NCI-H2107 (cell line): ENCODE measurements at regions not wholly inside any gene's neighbourhood (a gene's known extent, or its start where the extent isn't known, plus 50 kb on each side); places are given as distances from the start of the nearest gene placed in this dataset.

ENCODE experiments used
- DNase-seq: peaks from one replicate; lab custom pipeline; 2025; lab: John Stamatoyannopoulos, UW

DNA sequence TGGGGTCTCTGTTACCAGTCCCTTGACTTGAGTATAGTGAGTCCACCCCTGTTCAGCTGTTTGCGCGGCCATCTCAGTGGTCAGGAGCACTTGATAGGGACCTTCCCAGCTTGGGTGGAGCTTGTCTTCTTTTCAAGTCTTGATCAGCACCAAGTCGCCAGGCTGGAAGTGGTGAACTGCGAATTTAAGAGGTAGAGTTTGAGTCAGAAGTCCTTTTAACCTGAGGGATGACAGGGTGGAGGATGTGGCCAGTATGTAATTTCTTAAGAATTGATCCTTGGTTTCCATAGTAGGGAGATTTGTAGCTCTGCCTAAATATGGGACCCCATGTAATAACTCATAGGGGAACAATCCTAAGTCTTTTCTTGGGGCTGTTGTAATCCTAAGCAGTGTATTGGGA lies 86.3 kb upstream of the XCR1 start:
- DNase-seq = no peak

DNA sequence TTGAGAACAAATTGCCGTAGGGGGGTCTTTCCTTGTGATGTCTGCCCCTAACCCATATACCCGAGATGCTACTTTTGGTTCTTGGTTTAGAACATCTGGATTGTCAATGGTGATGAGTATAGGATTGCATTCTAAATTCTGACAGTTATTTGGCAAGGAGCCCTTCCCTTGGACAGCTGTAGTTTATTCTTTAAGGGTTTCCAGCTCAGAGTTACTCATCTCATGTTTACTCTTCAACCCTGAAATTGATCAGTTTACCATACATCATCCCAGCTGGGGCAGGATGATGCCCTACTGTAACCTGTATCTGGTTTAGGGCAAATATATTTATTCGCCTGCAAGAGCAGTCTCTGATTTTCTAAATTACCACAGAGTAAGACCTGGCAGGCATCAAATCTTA lies 85.7 kb upstream of the XCR1 start:
- no peak for DNase-seq

DNA sequence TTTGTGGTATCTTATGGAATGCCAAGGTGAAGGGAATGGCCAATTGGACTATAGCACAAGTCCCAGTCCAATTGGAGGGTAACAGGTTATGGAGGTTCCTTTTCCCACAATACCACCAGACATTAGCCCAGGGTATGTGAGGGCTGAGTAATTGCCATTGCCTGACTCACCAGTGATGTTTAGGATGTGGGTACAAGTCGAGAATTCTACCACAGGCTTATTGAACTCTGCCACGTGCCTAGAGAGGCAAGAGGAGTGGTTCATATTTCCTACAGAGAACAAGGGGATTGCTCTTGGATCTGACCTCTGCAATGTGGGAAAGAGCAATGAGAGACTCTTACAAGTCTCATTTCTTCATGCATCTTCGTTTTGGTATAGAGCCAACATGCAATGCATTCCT lies 85.0 kb upstream of the XCR1 start:
- no peak for DNase-seq

DNA sequence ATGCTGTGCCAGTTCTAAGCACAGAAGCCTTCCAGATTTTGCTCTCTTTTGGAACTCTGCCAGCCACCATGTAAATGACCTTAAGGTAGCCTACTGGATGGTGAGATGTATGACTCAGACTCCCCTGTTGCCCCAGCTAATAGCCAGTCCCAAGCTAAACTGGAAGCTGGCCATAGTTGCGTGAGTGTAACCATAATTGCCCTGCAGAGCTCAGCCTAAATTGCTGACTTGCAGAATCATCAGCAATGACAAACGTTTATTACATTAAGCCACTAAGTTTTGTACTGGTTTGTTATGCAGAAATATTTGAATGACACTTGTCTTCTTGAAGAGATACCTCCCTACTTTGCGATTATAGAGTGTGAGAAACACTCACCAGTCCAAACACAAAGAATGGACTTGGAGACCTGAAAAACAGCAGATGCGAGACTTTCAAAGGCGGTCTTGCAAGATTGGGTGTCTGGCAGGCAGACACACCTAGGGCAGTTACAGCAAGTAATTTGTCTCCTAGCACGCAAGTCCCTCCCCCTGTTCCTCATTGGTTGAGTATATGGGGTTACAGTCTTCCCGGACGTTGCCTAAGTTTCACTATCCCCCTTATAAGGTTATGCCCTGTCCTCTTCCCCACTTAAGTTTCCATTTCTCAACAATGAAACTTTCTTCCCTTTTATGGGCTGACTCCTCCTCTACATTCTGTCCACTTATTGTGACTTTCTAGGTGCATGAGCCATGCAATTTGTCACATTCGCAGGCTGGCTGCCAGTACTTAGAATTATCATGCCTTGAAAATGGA lies 83.6 kb upstream of the XCR1 start:
- DNase-seq = no peak

DNA sequence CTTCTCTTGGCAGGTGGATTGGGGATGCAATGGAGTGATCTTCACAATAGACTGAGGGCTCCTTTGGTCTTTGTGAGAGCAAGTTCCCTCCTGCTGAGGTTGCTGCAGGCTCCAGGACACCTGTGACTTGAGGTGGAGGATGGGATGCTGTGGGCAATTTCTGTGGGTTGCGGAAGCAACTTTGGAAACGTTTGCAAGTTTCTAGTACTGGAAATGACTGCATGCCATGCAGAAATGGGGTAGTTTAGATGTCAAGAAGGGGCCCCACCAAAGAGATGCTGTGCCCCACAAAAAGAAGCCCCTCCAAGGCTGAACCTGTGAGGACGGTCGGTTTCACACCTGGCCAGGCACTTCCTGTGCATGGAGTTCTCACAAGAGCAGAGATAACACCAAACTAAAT lies 80.4 kb upstream of the XCR1 start:
- no peak for DNase-seq

DNA sequence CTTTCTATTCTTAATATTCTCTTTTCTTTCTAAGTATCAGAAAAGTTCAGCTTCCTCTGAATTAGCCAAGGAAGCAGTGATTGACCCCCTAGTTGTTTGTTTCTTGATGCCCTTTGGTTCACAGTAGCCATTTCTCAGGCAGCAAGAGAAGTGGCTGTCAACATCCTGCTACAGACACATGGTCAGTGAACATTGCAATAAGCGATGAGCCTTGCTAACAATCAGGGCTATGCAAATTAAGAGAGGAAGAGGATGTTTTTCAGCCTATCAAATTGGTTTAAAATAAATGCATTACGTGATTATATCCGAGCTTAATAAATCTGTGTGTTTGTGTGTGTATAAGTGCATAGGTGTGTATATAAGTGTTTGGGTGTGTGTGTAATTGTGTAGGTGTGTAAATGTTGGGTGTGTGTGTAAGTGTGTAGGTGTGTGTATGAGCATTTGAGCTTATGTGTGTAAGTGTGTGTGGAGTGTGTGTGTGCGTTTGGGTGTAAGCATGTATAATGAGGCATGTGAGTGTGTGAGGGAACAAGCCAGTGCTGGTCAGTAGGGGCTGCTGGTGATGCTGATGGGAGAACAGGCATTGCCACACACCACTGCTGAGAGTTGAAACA lies 78.1 kb upstream of the XCR1 start:
- no peak for DNase-seq

DNA sequence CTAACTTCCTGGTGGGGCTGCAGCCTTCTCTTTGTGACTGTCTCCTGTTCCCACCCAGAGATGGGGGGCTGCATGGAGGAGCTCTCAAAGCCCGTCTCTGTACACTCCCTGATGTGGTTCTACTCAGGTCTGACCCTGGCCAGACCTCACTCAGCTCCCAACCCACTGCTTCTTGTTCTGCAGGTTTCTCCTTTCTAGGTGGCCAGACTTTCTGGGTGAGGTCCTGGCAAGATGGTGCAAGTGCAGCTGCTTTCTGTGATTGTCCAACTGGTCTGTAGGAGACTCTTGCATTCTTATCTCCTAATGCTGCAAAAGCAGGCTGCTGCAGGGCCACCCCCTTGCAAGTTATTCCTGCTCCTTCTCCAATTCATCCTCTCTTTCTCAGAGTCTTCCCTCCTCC lies 77.4 kb upstream of the XCR1 start:
- no peak for DNase-seq

DNA sequence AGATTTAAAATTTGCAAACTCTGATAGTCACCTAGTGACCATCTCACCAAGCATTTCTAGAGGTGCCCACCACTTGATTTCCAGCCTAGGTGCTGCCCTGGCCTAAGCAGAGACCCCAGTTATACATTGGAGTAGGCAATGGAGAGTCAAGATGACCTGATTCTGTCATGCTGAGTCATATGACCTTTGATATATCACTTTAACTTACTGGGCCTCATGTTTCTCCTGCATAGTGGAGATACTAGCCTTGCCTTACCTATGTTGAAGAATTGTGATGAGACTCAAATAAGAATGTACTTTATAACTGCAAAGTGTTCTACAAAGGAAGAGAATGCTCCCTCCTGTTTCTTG lies 75.5 kb upstream of the XCR1 start:
- no peak for DNase-seq

DNA sequence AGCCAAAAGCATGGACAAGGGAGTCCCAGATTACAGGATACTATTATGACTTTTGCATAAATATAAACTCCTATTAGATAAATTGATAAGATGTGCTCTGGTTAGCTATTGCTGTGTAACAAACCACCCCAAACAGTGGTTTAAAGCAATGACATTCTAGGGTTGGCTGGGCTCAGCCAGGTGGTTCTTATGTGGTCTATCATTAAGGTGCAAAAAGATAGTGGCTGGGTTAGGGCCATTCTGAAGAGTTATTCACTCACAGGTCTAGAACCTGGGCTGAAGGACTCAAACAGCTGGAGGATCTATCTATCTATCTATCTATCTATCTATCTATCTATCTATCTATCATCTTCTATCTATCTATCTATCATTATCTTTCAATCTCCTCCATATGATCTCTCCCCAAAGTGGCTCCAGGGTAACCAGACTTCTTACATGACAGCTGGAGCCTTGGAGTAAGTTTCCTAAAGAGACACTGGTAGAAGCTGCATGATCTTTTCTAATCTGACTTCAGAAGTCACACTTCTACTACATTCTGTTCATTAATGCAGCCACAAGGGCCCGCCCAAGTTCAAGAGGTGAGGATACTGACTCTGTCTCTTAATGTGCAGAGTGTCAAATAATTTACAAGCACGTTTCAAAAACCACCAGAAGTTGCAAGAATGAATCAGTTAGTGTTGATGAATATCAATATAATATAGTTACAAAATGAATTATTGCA lies 74.9 kb upstream of the XCR1 start:
- no peak for DNase-seq

DNA sequence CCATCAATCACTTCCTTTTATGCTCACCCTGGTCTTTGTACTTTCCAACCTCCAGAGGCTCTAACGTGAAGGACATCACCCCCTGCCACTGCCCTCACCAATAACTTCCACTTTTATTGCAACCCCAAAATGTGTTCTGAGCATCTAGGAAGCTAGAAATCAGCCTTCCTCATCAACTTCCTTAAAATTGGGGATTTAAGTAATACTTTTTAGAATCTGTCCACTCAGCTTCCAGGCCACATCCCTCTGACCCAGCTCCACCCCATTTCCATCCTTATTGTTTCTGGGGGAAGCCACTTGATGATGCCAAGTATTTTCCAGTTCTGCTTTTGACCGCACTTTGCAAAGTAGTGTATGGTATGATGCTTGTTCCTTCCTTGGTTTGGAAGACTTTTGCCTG lies 73.5 kb upstream of the XCR1 start:
- no peak for DNase-seq

DNA sequence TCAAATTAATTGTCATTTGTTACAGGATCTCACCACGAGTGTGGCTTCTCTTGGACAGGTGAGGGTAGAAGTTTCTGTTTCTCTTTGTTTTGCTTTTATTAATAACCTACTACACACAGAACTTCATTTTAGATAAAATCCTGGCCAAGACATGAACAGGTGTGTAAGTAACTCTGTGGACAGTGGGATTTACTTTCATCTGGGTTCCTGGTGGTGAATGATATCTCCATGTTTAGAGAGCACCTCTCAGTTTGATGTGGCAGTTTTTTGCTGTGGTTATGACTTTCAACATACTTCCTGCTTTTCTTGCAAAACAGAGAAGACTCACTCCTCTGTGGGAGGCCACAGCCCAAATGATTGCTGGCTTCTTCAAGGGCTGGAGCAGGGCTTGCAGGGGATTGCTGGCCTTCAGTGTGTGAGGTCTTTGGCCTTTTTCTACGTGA lies 71.1 kb upstream of the XCR1 start:
- no peak for DNase-seq

DNA sequence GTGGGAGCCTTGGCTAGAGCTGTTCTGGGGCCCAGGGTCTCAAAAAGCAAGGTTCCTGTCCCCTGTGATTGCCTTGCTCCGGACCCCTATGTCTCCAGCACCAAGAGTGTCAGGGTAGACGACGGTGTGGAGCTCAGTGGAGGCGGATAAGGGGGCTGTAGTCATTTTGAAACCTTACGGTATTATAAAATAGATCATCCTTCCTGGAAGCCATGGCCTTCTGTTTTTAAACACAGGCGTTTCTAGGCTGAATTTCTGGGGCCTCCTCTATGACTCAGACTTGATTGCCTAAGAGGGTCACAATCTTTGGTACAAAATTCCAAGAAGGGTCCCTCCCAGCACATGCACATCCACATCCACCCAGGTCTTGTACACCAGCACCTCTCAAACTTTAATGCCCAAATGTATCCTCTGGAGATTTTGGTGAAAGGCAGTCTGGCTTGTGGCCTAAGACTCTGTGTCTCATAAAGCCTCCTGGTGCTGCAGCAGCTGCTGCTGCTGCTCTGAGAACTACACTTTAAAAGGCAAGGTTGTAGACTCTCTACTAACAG lies 70.5 kb upstream of the XCR1 start:
- DNase-seq = no peak

DNA sequence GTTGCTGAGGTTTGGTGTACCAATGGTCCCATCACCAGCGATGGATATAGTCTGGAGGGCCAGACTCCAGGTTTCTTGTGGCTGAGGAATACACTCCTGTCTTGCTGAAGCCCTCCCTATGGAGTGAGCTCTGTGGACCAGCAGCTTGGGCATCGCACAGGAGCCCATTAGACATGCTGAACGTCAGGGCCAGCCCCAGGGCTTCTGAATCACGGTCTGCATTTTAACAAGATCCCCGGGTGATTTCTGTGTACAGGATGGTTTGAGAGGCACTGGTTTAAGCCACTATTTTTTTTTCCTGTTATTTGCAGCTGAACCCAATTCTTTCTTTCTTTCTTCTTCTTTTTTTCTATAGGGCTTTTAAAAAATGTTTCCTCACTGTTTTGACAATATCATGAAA lies 69.5 kb upstream of the XCR1 start:
- no peak for DNase-seq

DNA sequence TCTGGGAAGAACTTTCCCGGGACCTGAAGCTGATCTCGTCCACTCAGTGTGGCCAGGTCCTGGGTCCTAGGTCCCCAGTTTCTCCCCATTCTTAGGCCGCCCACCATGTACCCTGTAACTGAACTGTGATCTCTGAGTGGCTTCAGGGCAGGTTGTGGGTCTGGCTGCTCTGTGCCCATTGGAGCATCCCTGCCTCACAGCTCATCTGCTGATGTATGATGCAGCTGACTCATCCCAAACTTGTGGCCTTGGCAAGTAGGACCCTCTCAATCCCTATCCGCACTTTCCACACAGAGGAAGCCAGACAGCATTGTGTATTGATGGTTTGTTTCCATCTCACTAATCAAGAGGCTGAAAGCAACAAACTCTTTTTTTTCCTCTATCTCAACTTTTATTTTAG lies 69.1 kb upstream of the XCR1 start:
- no peak for DNase-seq

DNA sequence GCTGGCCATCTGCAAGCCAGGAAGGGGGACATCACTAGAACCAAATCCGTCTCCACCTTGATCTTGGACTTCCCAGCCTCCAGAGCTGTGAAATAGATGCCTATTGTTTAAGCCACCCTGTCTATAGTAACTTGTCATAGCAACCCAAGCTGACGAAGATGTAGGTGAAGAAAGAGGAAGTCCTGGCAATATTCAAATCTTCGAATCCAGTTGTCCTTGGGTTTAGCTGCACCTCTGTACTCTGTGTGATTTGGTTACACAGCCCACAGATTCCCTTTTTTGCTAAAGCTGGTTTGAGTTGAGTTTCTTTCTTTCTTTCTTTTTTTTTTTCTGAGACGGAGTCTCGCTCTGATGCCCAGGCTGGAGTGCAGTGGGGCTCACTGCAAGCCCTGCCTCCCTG lies 68.0 kb upstream of the XCR1 start:
- no peak for DNase-seq

DNA sequence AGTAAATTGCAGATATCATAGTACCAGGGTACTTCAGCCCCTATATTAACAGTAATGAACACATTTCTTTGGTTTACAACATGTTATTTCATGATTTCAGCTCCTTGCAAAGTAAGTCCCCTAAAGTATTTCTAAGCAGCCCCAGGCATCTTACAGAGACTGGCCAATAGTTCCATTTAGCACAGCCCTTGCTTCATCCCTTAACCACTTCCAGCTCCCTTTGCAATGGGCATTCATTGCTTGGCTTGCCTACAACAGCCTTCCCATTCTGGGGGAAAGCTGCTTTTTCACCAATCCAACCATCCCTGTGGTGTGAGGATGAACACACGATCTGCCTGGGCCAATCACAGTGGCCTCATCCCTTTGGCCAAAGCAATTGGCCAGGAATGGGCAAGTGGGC lies 67.2 kb upstream of the XCR1 start:
- no peak for DNase-seq

DNA sequence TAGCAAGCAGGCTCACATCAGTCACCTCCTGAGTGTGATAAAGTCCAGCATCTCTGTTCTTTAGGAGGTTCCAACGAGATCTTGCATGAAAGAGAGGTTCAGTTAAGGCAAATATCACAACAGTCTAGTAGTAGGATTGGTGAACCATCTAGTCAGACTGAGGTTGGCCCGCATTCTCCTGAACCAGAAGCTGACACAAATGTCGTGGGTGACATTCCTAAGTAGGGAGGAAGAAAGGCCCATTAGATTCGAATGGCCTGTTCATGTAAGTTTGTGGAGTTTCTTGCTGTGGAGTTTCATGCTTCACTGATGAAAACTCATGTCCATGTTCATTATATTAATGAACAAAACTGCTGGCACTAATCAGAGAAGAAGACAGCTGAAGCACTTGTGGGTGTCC lies 66.7 kb upstream of the XCR1 start:
- DNase-seq = no peak

DNA sequence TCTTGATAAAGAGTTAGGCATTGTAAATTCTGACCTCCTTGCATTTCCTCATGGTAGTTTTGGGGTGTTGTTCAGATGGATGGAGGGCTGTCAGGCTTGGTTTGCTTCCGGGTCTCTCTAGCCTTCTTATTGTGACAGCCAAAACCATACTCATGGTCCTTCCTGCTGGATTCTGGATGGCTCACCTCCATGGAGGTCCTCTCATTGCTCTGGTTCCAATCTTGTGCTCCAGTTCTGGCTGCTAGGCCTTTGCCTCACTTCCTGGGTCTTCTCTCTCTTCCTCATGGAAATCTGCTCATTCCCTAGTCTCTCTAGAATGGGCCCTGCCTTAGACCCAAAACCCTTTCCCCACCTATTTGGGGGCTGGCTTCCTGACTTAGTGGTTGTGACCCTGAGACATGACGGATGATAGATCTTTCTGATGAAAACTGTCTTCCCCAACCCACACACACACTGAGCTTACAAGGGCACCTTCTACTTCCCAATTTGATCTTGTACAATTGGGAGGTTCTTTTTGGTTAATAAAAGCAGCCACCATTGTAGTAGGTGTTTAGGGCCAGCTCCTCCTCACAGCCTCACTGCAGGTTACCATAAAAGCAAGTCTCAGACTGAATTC lies 66.2 kb upstream of the XCR1 start:
- DNase-seq = no peak

DNA sequence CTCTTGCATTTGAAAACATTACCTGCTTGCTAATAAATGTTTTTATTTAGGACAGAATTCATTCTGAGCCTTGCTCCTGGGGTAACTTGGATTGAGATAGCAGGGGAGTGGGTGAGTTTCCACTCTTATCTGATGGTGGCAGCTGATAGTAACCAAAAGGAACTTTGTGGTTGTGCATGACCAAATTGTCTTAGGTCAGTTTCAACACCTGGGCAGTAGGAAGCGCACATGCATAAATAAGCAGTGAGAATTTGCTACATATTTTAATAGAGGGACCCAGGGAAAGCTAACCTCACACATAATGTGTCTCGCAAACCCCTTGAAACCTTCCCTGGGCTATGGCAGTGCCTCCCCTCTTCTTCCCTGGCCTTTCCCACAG lies 65.4 kb upstream of the XCR1 start:
- no peak for DNase-seq

DNA sequence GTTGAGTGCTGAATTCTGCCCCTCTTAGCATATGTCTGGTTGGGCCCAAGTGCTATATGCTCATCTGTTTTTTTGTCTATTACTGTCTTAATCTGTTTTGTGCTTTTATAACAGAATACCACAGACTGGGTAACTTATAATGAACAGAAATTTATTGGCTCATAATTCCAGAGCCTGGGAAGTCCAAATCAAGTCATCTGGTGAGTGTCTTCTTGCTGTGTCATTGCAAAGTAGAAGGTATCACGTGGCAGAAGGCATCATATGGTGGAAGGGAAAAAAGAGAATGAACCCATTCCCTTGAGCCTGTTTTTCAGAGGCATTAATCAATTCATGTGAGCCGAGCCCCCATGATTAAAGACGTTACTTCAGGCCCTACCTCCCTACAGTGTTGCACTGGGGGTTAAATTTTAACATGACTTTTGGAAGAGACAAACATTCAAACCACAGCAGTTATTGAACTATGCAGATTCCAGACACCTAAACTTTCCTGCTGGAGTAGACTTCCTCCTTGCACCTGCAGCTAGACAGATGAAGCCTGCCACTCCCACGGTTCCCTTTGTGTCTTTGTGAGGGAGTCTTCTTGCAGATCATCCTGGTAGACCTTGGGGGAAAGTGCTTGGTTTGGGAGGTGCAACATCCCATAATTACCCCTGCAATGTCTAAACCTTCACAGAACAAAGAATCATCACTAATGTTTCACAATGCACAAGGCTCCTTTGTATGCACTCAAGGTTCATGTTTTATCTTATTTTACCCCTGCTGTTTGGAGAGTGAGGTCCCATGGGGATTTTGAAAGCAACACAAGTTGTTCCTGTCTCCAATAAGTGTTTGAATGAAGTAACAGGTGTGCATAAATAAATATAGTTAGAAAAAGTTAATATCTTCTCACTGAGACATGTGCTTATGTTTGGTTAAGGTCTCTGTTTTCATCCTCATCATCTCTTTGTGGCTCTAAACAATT lies 64.7 kb upstream of the XCR1 start:
- no peak for DNase-seq

DNA sequence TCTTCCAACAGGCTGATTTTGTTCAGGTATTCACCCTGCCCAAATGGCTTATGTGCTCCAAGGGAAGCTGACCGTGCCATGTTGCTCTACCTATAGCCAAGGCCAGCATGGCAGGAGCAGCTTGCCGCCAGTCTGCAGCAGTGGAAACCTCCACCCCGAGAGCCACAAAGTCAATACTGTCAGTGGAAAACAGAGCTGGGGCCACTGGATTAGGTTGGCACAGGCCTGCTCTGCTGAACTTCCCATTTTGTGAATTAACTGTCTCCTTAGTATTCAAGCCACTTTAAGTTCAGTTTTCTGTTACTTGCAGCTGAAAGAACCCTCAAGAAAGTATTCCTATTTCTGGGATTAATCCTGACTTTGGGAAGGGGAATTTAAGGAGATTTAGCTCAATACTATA lies 63.8 kb upstream of the XCR1 start:
- no peak for DNase-seq

DNA sequence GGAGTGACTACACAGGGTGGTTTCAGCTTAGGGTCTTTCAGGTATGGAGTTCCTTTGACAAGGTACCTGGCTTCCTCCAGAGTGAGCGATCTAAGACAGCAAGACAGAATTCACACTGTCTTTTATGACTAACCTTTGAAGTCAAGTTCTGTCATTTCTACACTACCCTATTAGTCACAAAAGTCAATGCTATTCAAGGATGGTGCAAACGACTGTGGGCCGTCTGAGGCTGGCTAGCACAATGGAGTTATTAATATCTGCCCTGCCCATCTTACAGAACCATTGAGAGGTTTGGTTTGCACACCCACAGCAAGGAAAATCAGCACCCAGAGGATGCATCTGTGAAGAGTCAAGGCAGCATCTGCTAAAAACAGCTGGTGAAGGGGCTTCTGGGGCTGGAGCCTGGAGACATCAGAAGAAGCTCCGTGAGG lies 62.9 kb upstream of the XCR1 start:
- DNase-seq = no peak
